Inferior parietal cortex (tissue), 1 donor: ENCODE measurements at regions not wholly inside any gene's neighbourhood (a gene's known extent, or its start where the extent isn't known, plus 50 kb on each side); places are given as distances from the start of the nearest gene placed in this dataset.
"Not testable (repeated sequence)": the region's sequence is repeated elsewhere in the genome, so short reads cannot be mapped to it uniquely, and the experiment has no call there.

Experiments used
- DNase-seq: peaks from one replicate; pipeline ENCODE4 v3.0.0-alpha.2; 2016; ENCODE audit errors: extremely low spot score

DNA sequence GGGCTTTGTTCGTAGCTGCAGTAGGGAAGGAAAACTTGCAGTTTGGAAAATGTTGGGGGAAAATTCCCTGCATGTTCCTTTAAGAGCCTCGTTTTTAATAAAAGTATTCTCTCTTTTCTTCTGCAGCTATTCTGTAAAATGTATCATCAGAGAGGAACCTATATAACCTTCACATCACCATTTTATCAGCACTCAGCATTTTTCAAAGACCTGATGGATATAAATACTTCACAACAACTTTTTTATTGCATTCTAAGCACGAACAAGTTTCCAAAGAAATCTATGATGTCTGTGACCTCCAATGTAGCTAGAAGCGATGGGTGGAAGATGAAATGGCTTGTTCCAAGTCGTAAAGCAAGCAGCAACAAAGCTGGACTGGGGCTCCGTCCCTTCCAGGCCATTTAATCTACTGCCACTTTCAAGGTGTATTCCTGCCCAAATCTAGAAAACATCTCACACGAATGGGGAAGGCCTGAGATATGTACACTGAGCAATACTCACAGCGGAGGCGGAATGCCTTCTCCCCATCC is 84.0 kb downstream of the NSUN2 start:
- no peak for DNase-seq

DNA sequence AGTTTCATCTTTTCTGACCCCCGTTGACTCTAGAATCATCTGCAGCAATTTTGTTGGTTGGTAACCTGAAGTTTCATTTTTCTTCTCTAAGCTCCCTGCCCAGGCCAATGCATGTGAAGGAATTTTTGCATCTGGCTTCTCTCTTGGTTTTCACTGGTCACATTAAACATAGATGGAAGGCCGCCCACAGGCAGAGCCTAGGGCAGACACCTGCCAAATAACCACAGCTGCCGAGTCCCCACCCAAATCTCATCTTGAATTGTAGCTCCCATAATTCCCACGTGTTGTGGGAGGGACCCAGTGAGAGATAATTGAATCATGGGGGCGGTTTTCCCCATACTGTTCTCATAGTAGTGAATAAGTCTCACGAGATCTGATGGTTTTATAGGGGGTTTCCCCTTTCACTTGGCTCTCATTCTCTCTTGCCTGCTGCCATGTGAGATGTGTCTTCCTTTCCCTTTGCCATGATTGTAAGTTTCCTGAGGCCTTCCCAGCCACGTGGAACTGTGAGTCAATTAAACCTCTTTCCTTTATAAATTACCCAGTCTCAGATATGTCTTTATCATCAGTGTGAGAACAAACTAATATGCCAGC is 84.8 kb downstream of the NSUN2 start:
- not testable (repeated sequence) for DNase-seq

DNA sequence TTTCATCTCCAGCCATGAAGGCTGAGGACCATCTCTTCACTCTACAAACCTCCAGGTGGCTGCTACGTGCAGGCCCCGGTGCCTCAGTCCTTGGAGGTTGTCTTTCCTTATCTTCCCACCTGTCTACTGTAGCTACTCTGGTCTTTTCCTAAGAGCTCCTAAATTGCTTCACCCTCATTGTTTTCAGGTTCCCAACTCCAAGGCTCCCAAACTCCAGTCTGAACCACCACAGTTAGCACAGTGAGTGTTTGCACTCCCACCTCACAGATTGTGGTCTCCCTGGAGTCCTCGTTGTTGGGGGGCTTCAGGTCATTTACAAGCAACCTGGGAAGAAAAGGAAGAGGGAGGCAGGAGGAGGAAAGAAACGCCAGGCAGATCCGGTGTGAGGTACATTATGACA is 85.3 kb downstream of the NSUN2 start:
- DNase-seq, result no peak

DNA sequence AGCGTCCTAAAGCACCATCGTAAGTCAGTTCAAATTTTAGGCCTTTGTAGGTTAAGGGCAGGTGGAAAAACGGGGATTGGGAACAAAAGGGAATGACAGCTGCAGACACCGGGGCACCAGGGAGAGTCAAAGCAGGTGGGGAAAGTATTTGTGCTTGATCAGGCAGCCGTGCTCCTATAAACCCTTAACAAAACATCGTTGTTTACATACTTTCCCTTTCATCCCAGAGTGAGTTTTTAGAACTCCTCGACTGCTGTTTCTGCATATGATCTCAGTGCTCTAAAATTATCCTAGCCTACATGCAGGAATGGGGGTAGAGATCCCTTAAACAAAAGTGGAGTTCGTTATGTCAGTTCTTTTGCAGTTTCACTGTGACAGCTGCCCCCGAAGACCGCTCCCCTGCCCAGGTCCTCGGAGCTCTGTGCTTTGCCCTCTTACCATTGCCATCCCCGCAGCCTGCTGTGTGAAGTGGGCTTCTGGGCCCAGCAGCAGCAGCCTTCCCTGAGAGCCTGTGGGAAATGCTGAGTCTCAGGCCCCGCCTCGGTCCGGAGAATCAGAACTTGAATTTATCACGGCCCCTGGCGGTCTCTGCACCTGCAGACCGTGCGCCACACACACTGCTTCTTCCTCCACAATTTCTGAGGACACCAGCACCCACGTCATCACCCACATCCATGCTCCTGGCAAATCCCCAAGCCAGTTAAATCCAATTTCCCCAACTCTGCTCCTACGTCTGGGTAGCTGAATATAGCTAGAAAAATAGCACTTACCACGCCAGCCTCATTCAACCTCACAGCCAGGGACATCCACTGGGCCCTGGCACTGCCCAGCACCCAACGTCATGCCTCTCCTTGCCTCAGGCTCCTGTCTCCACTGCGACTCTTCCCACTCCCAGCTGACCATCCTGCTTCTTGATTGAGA is 86.8 kb downstream of the NSUN2 start:
- peak; percentile 19 for DNase-seq

DNA sequence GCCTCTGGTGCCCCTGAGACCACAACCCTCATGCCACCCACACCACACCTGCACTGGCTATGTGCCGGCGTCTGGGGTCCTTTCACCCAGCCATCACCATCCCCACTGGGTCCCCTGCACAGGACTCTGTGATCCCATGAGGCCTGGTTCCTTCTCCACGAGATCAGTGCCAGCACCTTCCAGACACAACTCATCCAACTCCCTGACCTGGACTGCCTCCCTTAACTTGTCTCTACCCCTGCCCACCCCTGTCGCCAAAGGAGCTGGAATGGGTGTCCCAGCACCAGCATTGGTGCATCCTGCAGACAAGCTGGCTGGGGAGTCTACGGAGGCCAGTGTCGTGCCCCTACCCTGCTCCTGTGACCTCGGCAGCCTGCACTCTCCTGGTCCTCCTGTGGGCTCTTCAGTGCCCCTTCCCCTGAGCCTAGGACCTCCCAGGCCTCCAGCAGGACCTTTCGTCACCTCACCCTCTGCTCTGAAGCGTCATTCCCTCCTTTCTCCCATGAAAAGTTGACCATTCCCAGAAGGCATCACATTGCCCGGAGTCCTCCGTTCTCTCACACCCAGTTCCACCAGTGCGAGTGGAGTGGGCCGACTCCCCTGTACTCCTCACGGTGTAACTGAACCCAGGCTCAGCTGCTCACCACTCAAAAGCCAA is 87.7 kb downstream of the NSUN2 start:
- DNase-seq, result no peak

DNA sequence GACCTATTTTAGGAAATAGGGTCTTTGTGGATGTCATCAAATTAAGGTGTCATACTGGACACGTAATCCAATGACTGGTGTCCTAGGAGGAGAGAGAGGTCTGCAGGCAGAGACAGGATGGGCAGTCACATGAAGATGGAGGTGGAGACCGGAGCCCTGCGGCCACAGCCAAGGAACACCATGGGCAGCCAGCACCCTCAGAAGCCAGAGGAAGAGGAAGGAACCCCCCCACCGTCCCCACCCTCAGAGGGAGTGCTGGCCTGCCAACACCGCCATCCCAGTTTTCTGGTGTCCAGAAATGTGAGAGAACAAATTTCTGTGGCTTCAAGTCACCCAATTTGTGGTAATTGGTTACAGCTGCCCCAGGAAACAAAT is 88.3 kb downstream of the NSUN2 start:
- no peak for DNase-seq
